ENCODE measurements at regions not wholly inside any gene's neighbourhood (a gene's known extent, or its start where the extent isn't known, plus 50 kb on each side); places are given as distances from the start of the nearest gene placed in this dataset.

GRCh38 chr17:73991260-73991659 lies 212.2 kb upstream of the RPL38 start:
- no peak overlapping the region for H3K4me3 ChIP-seq (ENCODE audit: low read length)
- DNase-seq (ENCODE audit: low read depth), result no peak
- no peak overlapping the region for H3K9ac ChIP-seq (ENCODE audit: low read length)
- no peaks in the 10 kb centered on the region for H3K36me3 ChIP-seq (ENCODE audit: control insufficient read depth, insufficient read depth, low read length, severe bottlenecking)
- H3K4me1 ChIP-seq (ENCODE audit: control insufficient read depth, insufficient read depth, low read length), result no peaks in the 10 kb centered on the region
- peaks cover 36% of the 10 kb centered on the region for H3K27me3 ChIP-seq (replicated peaks; ENCODE audit: control insufficient read depth, insufficient read depth, low read length)
- H3K9me3 ChIP-seq (ENCODE audit: control insufficient read depth, low read length), result no peaks in the 10 kb centered on the region

GRCh38 chr17:73994946-73995345 lies 208.5 kb upstream of the RPL38 start:
- Histone ChIP-seq H3K27me3 (replicated peaks; ENCODE audit: control insufficient read depth, insufficient read depth, low read length) (peaks cover 48% of the 10 kb centered on the region), H3K9ac (ENCODE audit: low read length) (no peak overlapping the region), H3K4me1 (ENCODE audit: control insufficient read depth, insufficient read depth, low read length) (no peaks in the 10 kb centered on the region), H3K4me3 (ENCODE audit: low read length) (no peak overlapping the region), H3K9me3 (ENCODE audit: control insufficient read depth, low read length) (no peaks in the 10 kb centered on the region), H3K36me3 (ENCODE audit: control insufficient read depth, insufficient read depth, low read length, severe bottlenecking) (no peaks in the 10 kb centered on the region)
- no peak for DNase-seq (ENCODE audit: low read depth)

GRCh38 chr17:73997059-73997458 lies 206.4 kb upstream of the RPL38 start:
- peaks cover 61% of the 10 kb centered on the region for H3K27me3 ChIP-seq (replicated peaks; ENCODE audit: control insufficient read depth, insufficient read depth, low read length)
- H3K9ac ChIP-seq (ENCODE audit: low read length), result no peak overlapping the region
- no peaks in the 10 kb centered on the region for H3K9me3 ChIP-seq (ENCODE audit: control insufficient read depth, low read length)
- no peaks in the 10 kb centered on the region for H3K36me3 ChIP-seq (ENCODE audit: control insufficient read depth, insufficient read depth, low read length, severe bottlenecking)
- no peak for DNase-seq (ENCODE audit: low read depth)
- H3K4me3 ChIP-seq (ENCODE audit: low read length), result no peak overlapping the region
- no peaks in the 10 kb centered on the region for H3K4me1 ChIP-seq (ENCODE audit: control insufficient read depth, insufficient read depth, low read length)

- H3K27me3 ChIP-seq (replicated peaks; ENCODE audit: control insufficient read depth, insufficient read depth, low read length), result peaks cover 52% of the 10 kb centered on the region
- H3K9me3 ChIP-seq (ENCODE audit: control insufficient read depth, low read length), result peaks cover 1% of the 10 kb centered on the region
- H3K36me3 ChIP-seq (ENCODE audit: control insufficient read depth, insufficient read depth, low read length, severe bottlenecking), result no peaks in the 10 kb centered on the region
- H3K4me3 ChIP-seq (ENCODE audit: low read length), result no peak overlapping the region
- no peaks in the 10 kb centered on the region for H3K4me1 ChIP-seq (ENCODE audit: control insufficient read depth, insufficient read depth, low read length)
- DNase-seq (ENCODE audit: low read depth), result no peak
- no peak overlapping the region for H3K9ac ChIP-seq (ENCODE audit: low read length)
Observed at GRCh38 chr17:73998249-73998648, 205.2 kb upstream of the RPL38 start.

GRCh38 chr17:73998653-73999645 lies 204.5 kb upstream of the RPL38 start:
- Histone ChIP-seq H3K27me3 (replicated peaks; ENCODE audit: control insufficient read depth, insufficient read depth, low read length) (peaks cover 48% of the 10 kb centered on the region), H3K9ac (ENCODE audit: low read length) (no peak overlapping the region), H3K4me1 (ENCODE audit: control insufficient read depth, insufficient read depth, low read length) (no peaks in the 10 kb centered on the region), H3K9me3 (ENCODE audit: control insufficient read depth, low read length) (peaks cover 3% of the 10 kb centered on the region), H3K36me3 (ENCODE audit: control insufficient read depth, insufficient read depth, low read length, severe bottlenecking) (no peaks in the 10 kb centered on the region), H3K4me3 (ENCODE audit: low read length) (peak overlapping the region; percentile 19)
- no peak for DNase-seq (ENCODE audit: low read depth)

GRCh38 chr17:74001145-74001544 lies 202.3 kb upstream of the RPL38 start:
- Histone ChIP-seq H3K36me3 (ENCODE audit: control insufficient read depth, insufficient read depth, low read length, severe bottlenecking) (no peaks in the 10 kb centered on the region), H3K9me3 (ENCODE audit: control insufficient read depth, low read length) (peaks cover 3% of the 10 kb centered on the region), H3K4me1 (ENCODE audit: control insufficient read depth, insufficient read depth, low read length) (no peaks in the 10 kb centered on the region), H3K27me3 (replicated peaks; ENCODE audit: control insufficient read depth, insufficient read depth, low read length) (peaks cover 49% of the 10 kb centered on the region), H3K4me3 (ENCODE audit: low read length) (no peak overlapping the region), H3K9ac (ENCODE audit: low read length) (no peak overlapping the region)
- no peak for DNase-seq (ENCODE audit: low read depth)

GRCh38 chr17:74002241-74002640 lies 201.2 kb upstream of the RPL38 start:
- H3K9ac ChIP-seq (ENCODE audit: low read length), result no peak overlapping the region
- peaks cover 53% of the 10 kb centered on the region for H3K27me3 ChIP-seq (replicated peaks; ENCODE audit: control insufficient read depth, insufficient read depth, low read length)
- peaks cover 3% of the 10 kb centered on the region for H3K9me3 ChIP-seq (ENCODE audit: control insufficient read depth, low read length)
- no peaks in the 10 kb centered on the region for H3K36me3 ChIP-seq (ENCODE audit: control insufficient read depth, insufficient read depth, low read length, severe bottlenecking)
- H3K4me1 ChIP-seq (ENCODE audit: control insufficient read depth, insufficient read depth, low read length), result no peaks in the 10 kb centered on the region
- H3K4me3 ChIP-seq (ENCODE audit: low read length), result no peak overlapping the region
- no peak for DNase-seq (ENCODE audit: low read depth)

GRCh38 chr17:74004056-74004455 lies 199.4 kb upstream of the RPL38 start:
- DNase-seq (ENCODE audit: low read depth), result no peak
- H3K4me1 ChIP-seq (ENCODE audit: control insufficient read depth, insufficient read depth, low read length), result no peaks in the 10 kb centered on the region
- H3K27me3 ChIP-seq (replicated peaks; ENCODE audit: control insufficient read depth, insufficient read depth, low read length), result peaks cover 47% of the 10 kb centered on the region
- H3K36me3 ChIP-seq (ENCODE audit: control insufficient read depth, insufficient read depth, low read length, severe bottlenecking), result no peaks in the 10 kb centered on the region
- no peak overlapping the region for H3K4me3 ChIP-seq (ENCODE audit: low read length)
- H3K9me3 ChIP-seq (ENCODE audit: control insufficient read depth, low read length), result peaks cover 3% of the 10 kb centered on the region
- no peak overlapping the region for H3K9ac ChIP-seq (ENCODE audit: low read length)

- peaks cover 3% of the 10 kb centered on the region for H3K9me3 ChIP-seq (ENCODE audit: control insufficient read depth, low read length)
- no peaks in the 10 kb centered on the region for H3K36me3 ChIP-seq (ENCODE audit: control insufficient read depth, insufficient read depth, low read length, severe bottlenecking)
- peaks cover 40% of the 10 kb centered on the region for H3K27me3 ChIP-seq (replicated peaks; ENCODE audit: control insufficient read depth, insufficient read depth, low read length)
- no peak overlapping the region for H3K4me3 ChIP-seq (ENCODE audit: low read length)
- DNase-seq (ENCODE audit: low read depth), result no peak
- H3K4me1 ChIP-seq (ENCODE audit: control insufficient read depth, insufficient read depth, low read length), result no peaks in the 10 kb centered on the region
- no peak overlapping the region for H3K9ac ChIP-seq (ENCODE audit: low read length)
Observed at GRCh38 chr17:74005790-74006189, 197.7 kb upstream of the RPL38 start.

- Histone ChIP-seq H3K9ac (ENCODE audit: low read length) (no peak overlapping the region), H3K9me3 (ENCODE audit: control insufficient read depth, low read length) (peaks cover 3% of the 10 kb centered on the region), H3K4me3 (ENCODE audit: low read length) (no peak overlapping the region), H3K4me1 (ENCODE audit: control insufficient read depth, insufficient read depth, low read length) (no peaks in the 10 kb centered on the region), H3K36me3 (ENCODE audit: control insufficient read depth, insufficient read depth, low read length, severe bottlenecking) (no peaks in the 10 kb centered on the region), H3K27me3 (replicated peaks; ENCODE audit: control insufficient read depth, insufficient read depth, low read length) (peaks cover 41% of the 10 kb centered on the region)
- no peak for DNase-seq (ENCODE audit: low read depth)
Observed at GRCh38 chr17:74006371-74006770, 197.1 kb upstream of the RPL38 start.

- Histone ChIP-seq H3K9me3 (ENCODE audit: control insufficient read depth, low read length) (peaks cover 3% of the 10 kb centered on the region), H3K36me3 (ENCODE audit: control insufficient read depth, insufficient read depth, low read length, severe bottlenecking) (no peaks in the 10 kb centered on the region), H3K4me1 (ENCODE audit: control insufficient read depth, insufficient read depth, low read length) (peaks cover 2% of the 10 kb centered on the region), H3K9ac (ENCODE audit: low read length) (no peak overlapping the region), H3K4me3 (ENCODE audit: low read length) (no peak overlapping the region), H3K27me3 (replicated peaks; ENCODE audit: control insufficient read depth, insufficient read depth, low read length) (peaks cover 41% of the 10 kb centered on the region)
- no peak for DNase-seq (ENCODE audit: low read depth)
Observed at GRCh38 chr17:74008196-74008595, 195.3 kb upstream of the RPL38 start.

Measured in adipocyte (in vitro differentiated cells).